ENCODE measurements at regions not wholly inside any gene's neighbourhood (a gene's known extent, or its start where the extent isn't known, plus 50 kb on each side); places are given as distances from the start of the nearest gene placed in this dataset.
"Not testable (repeated sequence)": the region's sequence is repeated elsewhere in the genome, so short reads cannot be mapped to it uniquely, and the experiment has no call there.

DNA sequence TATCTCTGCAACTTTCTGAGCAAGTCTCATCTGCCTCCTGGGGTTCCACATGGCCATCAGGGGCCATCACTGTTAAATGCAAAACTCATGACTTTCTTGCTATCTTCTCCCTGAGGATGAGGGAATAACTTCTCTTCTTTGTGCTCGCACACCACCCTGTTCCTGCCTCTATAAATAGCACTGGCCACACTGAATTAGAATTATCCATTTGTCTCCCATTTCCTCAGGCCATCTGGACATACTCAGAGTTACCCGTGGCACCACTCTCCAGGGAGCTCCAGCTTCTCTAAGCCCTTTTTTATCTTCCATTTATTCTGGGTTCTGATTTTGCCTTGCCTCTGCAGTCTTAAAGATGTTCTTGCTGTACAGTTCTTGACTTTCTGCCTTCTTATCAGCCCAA lies 72.8 kb upstream of the ECI2 start:
- Histone ChIP-seq H2AFZ (ENCODE audit: low read length) (no peak overlapping the region), H3K9me3 (ENCODE audit: low read length) (peaks cover 5% of the 10 kb centered on the region; the same call in 1 of the 2 replicates), H4K20me1 (ENCODE audit: insufficient read depth, low read length) (no peaks in the 10 kb centered on the region), H3K27ac (ENCODE audit: low read depth, low read length, poor library complexity, severe bottlenecking) (no peak overlapping the region), H3K4me1 (ENCODE audit: insufficient read depth, low read length, poor library complexity, severe bottlenecking) (peaks cover 8% of the 10 kb centered on the region), H3K79me2 (ENCODE audit: insufficient read depth, low read depth, low read length) (no peaks in the 10 kb centered on the region), H3K4me3 (ENCODE audit: low read depth, low read length, poor library complexity, severe bottlenecking) (no peak overlapping the region), H3K9me2 (ENCODE audit: insufficient read depth, low read length) (no peaks in the 10 kb centered on the region), H3K4me2 (ENCODE audit: low read length) (no peak overlapping the region), H3K36me3 (ENCODE audit: insufficient read depth, low read length) (no peaks in the 10 kb centered on the region)
- ChIA-PET POLR2A (no interaction called here), CTCF (ENCODE audit: unreplicated experiment) (no interaction called here)
- intact Hi-C loops (cut with micrococcal nuclease; ENCODE audit: unreplicated experiment) = no loop called here
- no peak for TF ChIP-seq EZH2phosphoT487 (IDR thresholded peaks at IDR 0.05; ENCODE audit: borderline replicate concordance, low read depth, low read length)
- no peak for TF ChIP-seq CTCF (conservative IDR thresholded peaks at IDR 0.05; ENCODE audit: low read length)
- BruUV-seq (replicated peaks) = no TSS peak
- no peak for DNase-seq (ENCODE audit: low spot score)

DNA sequence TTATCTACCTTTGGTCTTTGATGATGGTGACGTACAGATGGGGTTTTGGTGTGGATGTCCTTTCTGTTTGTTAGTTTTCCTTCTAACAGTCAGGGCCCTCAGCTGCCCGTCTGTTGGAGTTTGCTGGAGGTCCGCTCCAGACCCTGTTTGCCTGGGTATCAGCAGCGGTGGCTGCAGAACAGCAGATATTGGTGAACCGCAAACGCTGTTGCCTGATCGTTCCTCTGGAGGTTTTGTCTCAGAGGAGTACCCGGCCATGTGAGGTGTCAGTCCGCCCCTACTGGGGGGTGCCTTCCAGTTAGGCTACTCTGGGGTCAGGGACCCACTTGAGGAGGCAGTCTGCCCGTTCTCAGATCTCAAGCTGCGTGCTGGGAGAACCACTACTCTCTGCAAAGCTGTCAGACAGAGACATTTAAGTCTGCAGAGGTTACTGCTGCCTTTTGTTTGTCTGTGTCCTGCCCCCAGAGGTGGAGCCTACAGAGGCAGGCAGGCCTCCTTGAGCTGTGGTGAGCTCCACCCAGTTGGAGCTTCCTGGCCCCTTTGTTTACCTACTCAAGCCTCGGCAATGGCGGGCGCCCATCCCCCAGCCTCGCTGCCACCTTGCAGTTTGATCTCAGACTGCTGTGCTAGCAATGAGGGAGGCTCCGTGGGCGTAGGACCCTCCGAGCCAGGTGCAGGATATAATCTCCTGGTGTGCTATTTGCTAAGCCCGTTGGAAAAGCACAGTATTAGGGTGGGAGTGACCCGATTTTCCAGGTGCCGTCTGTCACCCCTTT lies 68.5 kb upstream of the ECI2 start:
- CTCF ChIA-PET (ENCODE audit: unreplicated experiment) = not testable (repeated sequence)

DNA sequence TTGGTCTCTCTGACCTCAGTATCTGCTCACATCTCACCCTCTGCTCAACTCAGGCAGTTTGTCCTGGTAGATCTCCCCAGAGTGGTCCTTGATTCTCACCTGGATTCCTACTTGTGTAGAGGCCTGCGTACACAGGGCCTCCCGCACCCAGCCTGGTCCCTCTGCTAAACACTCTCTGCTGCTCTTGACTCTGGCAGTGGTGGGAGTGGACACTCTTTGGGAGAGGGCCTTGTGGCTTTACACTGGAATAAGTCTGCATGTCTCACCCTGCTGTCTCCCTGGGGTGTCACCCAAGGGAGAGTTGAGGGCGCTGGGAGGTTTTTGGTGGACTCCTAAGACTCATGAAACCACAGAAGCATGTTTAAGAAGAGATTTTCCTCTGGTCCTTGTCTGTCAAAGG lies 57.3 kb upstream of the ECI2 start:
- H3K27ac ChIP-seq (ENCODE audit: low read depth, low read length, poor library complexity, severe bottlenecking) = no peak overlapping the region
- CTCF ChIA-PET (ENCODE audit: unreplicated experiment) = no interaction called here

More for the DNA sequence above, 68.5 kb upstream of the ECI2 start:
- POLR2A ChIA-PET; H4K20me1 ChIP-seq (ENCODE audit: insufficient read depth, low read length); H3K27ac ChIP-seq (ENCODE audit: low read depth, low read length, poor library complexity, severe bottlenecking); H3K4me2 ChIP-seq (ENCODE audit: low read length); H3K9me3 ChIP-seq (ENCODE audit: low read length); H3K9me2 ChIP-seq (ENCODE audit: insufficient read depth, low read length); intact Hi-C loops (cut with micrococcal nuclease; ENCODE audit: unreplicated experiment); H2AFZ ChIP-seq (ENCODE audit: low read length); H3K79me2 ChIP-seq (ENCODE audit: insufficient read depth, low read depth, low read length); BruUV-seq (replicated peaks); H3K36me3 ChIP-seq (ENCODE audit: insufficient read depth, low read length); H3K4me3 ChIP-seq (ENCODE audit: low read depth, low read length, poor library complexity, severe bottlenecking); DNase-seq (ENCODE audit: low spot score); H3K4me1 ChIP-seq (ENCODE audit: insufficient read depth, low read length, poor library complexity, severe bottlenecking): not testable (repeated sequence)

More for the DNA sequence above, 57.3 kb upstream of the ECI2 start:
- Histone ChIP-seq H3K9me3 (ENCODE audit: low read length) (no peaks in the 10 kb centered on the region), H4K20me1 (ENCODE audit: insufficient read depth, low read length) (no peaks in the 10 kb centered on the region), H3K4me2 (ENCODE audit: low read length) (no peak overlapping the region), H3K36me3 (ENCODE audit: insufficient read depth, low read length) (no peaks in the 10 kb centered on the region), H3K79me2 (ENCODE audit: insufficient read depth, low read depth, low read length) (no peaks in the 10 kb centered on the region), H3K4me3 (ENCODE audit: low read depth, low read length, poor library complexity, severe bottlenecking) (no peak overlapping the region), H3K9me2 (ENCODE audit: insufficient read depth, low read length) (no peaks in the 10 kb centered on the region), H3K4me1 (ENCODE audit: insufficient read depth, low read length, poor library complexity, severe bottlenecking) (no peaks in the 10 kb centered on the region), H2AFZ (ENCODE audit: low read length) (no peak overlapping the region)
- TF ChIP-seq CTCF (conservative IDR thresholded peaks at IDR 0.05; ENCODE audit: low read length) (no peak), EZH2phosphoT487 (IDR thresholded peaks at IDR 0.05; ENCODE audit: borderline replicate concordance, low read depth, low read length) (no peak)
- intact Hi-C loops (cut with micrococcal nuclease; ENCODE audit: unreplicated experiment) = no loop called here
- DNase-seq (ENCODE audit: low spot score) = no peak
- POLR2A ChIA-PET = no interaction called here
- BruUV-seq (replicated peaks) = no TSS peak
